DMS153 treated with DMSO at 0.1 percent for 48 hours (cell line): ENCODE measurements at regions not wholly inside any gene's neighbourhood (a gene's known extent, or its start where the extent isn't known, plus 50 kb on each side); places are given as distances from the start of the nearest gene placed in this dataset.

Experiments
- DNase-seq: peaks from one replicate; lab custom pipeline; 2025; ENCODE audit not compliant: unreplicated experiment; lab: John Stamatoyannopoulos, UW

- DNase-seq: no peak
Observed at GRCh38 chr4:102439812-102440211, 61.3 kb upstream of the NFKB1 start.

- DNase-seq: no peak
Observed at GRCh38 chr4:102440498-102440897, 60.7 kb upstream of the NFKB1 start.

- no peak for DNase-seq
Observed at GRCh38 chr4:102441978-102442911, 58.9 kb upstream of the NFKB1 start.

GRCh38 chr4:102444752-102445151 is 56.4 kb upstream of the NFKB1 start:
- no peak for DNase-seq

GRCh38 chr4:102445213-102445612 is 55.9 kb upstream of the NFKB1 start:
- DNase-seq: no peak

GRCh38 chr4:102447413-102447812 is 53.7 kb upstream of the NFKB1 start:
- DNase-seq: no peak

GRCh38 chr4:102449751-102450352 is 51.3 kb upstream of the NFKB1 start:
- DNase-seq: peak; percentile 64

GRCh38 chr4:102451266-102451665 is 49.9 kb upstream of the NFKB1 start:
- no peak for DNase-seq
